ENCODE measurements at regions not wholly inside any gene's neighbourhood (a gene's known extent, or its start where the extent isn't known, plus 50 kb on each side); places are given as distances from the start of the nearest gene placed in this dataset.

- no peak for TF ChIP-seq CTCF (IDR thresholded peaks at IDR 0.05)
- TF ChIP-seq POLR2A (IDR thresholded peaks at IDR 0.05) = no peak
Measured at GRCh38 chr4:10283761-10284160, 167.2 kb upstream of the WDR1 start.

Data from testis (tissue), 2 donors.